ENCODE measurements at regions not wholly inside any gene's neighbourhood (a gene's known extent, or its start where the extent isn't known, plus 50 kb on each side); places are given as distances from the start of the nearest gene placed in this dataset.

- no peak for DNase-seq (ENCODE audit: low read depth)
- no peak for TF ChIP-seq CTCF (IDR thresholded peaks at IDR 0.05; ENCODE audit: low read depth, low read length, missing control alignments)
- H3K4me3 ChIP-seq (ENCODE audit: low read depth, low read length), result no peak overlapping the region
Measured at GRCh38 chr10:61000769-61001730, 57.1 kb upstream of the RHOBTB1 start.

- no peak for TF ChIP-seq CTCF (IDR thresholded peaks at IDR 0.05; ENCODE audit: low read depth, low read length, missing control alignments)
- no peak overlapping the region for H3K4me3 ChIP-seq (ENCODE audit: low read depth, low read length)
- DNase-seq (ENCODE audit: low read depth), result no peak
Measured at GRCh38 chr10:60998932-60999331, 54.9 kb upstream of the RHOBTB1 start.

- no peak for TF ChIP-seq CTCF (IDR thresholded peaks at IDR 0.05; ENCODE audit: low read depth, low read length, missing control alignments)
- no peak overlapping the region for H3K4me3 ChIP-seq (ENCODE audit: low read depth, low read length)
- DNase-seq (ENCODE audit: low read depth), result no peak
Measured at GRCh38 chr10:60994128-60994527, 50.1 kb upstream of the RHOBTB1 start.

Measured in GM12864 (cell line).